SK-N-SH (cell line): ENCODE measurements at regions not wholly inside any gene's neighbourhood (a gene's known extent, or its start where the extent isn't known, plus 50 kb on each side); places are given as distances from the start of the nearest gene placed in this dataset.

ENCODE experiments used
- CTCF ChIA-PET: fragments of 300-600, 350-600 bp; formaldehyde crosslinking; extraction: SDS; loops from one replicate; lab custom pipeline; 2021; lab: Yijun Ruan, JAX
- POLR2A ChIA-PET: fragments of 350-600 bp; sonication (Branson Sonifier 250); formaldehyde crosslinking; extraction: SDS; loops from one replicate; lab custom pipeline; 2020; ENCODE audit warnings: antibody characterized with exemption, inconsistent platforms; lab: Yijun Ruan, JAX
- DNase-seq: peaks from one replicate; pipeline ENCODE4 v3.0.0; 2012
- H2AFZ ChIP-seq: fragments of 200-600 bp; sonication (generic); 2 replicates; pipeline ENCODE4 v1.8.1; 2016; ENCODE audit warnings: antibody characterized with exemption, mild to moderate bottlenecking, low read depth
- H3F3A ChIP-seq: fragments of 200-600 bp; sonication (generic); replicated peaks from 2 replicates; pipeline ENCODE3; 2016; ENCODE audit warnings: antibody characterized with exemption, mild to moderate bottlenecking; ENCODE audit not compliant: insufficient read depth
- H3K27ac ChIP-seq, 2 experiments: fragments of 200-500 bp in 1 of 2; fragments of 200-600 bp in 1 of 2; sonication (Bioruptor generic) in 1 of 2; sonication (generic), shearing (Covaris generic) in 1 of 2; 2 replicates each; pipeline versions ENCODE4 v1.5.1 to v1.6.1; 2014 to 2016; ENCODE audit warnings: low read depth in 2 of 2, inconsistent platforms in 1 of 2, low read length in 1 of 2, mild to moderate bottlenecking in 1 of 2, mixed read lengths in 1 of 2
- H3K27me3 ChIP-seq: fragments of 200-600 bp; sonication (generic), shearing (Covaris generic); 2 replicates; pipeline ENCODE4 v1.6.1; 2016; ENCODE audit warnings: mixed run types; ENCODE audit not compliant: insufficient read depth
- H3K36me3 ChIP-seq, 2 experiments: fragments of 200-500 bp in 1 of 2; fragments of 200-600 bp in 1 of 2; sonication (Bioruptor generic) in 1 of 2; sonication (generic) in 1 of 2; replicated peaks in 1 of 2; 2 replicates each; pipeline versions ENCODE3 to v1.5.1; 2014 to 2016; ENCODE audit warnings: low read length in 1 of 2, mild to moderate bottlenecking in 1 of 2; ENCODE audit not compliant: insufficient read depth in 2 of 2, control insufficient read depth in 1 of 2
- H3K4me1 ChIP-seq, 2 experiments: fragments of 200-500 bp in 1 of 2; fragments of 200-600 bp in 1 of 2; sonication (Bioruptor generic) in 1 of 2; sonication (generic), shearing (Covaris generic) in 1 of 2; 2 replicates each; pipeline versions ENCODE4 v1.5.1 to v1.6.1; 2014 to 2016; ENCODE audit warnings: low read depth in 1 of 2, low read length in 1 of 2, mixed run types in 1 of 2; ENCODE audit not compliant: insufficient read depth in 2 of 2, control insufficient read depth in 1 of 2
- H3K4me2 ChIP-seq: fragments of 200-600 bp; sonication (generic), shearing (Covaris generic); 2 replicates; pipeline ENCODE4 v1.6.1; 2017; ENCODE audit warnings: mixed run types
- H3K4me3 ChIP-seq, 2 experiments: fragments of 200-500 bp in 1 of 2; fragments of 200-600 bp in 1 of 2; sonication (Bioruptor generic) in 1 of 2; sonication (generic), shearing (Covaris generic) in 1 of 2; 2 replicates each; pipeline versions ENCODE4 v1.5.1 to v1.8.1; 2014 to 2016; ENCODE audit warnings: low read depth in 2 of 2, inconsistent platforms in 1 of 2, low read length in 1 of 2, mild to moderate bottlenecking in 1 of 2, mixed read lengths in 1 of 2, moderate library complexity in 1 of 2
- H3K79me2 ChIP-seq: fragments of 200-600 bp; sonication (generic); 2 replicates; pipeline ENCODE4 v1.8.1; 2017; ENCODE audit warnings: mild to moderate bottlenecking; ENCODE audit not compliant: insufficient read depth
- H3K9ac ChIP-seq: fragments of 200-600 bp; sonication (generic); 2 replicates; pipeline ENCODE4 v1.6.1; 2017; ENCODE audit warnings: mixed run types
- H3K9me2 ChIP-seq: fragments of 200-600 bp; sonication (generic); 2 replicates; pipeline ENCODE4 v1.6.1; 2017; ENCODE audit warnings: mixed run types
- H3K9me3 ChIP-seq: fragments of 200-600 bp; sonication (generic); 2 replicates; pipeline ENCODE4 v1.6.1; 2017; ENCODE audit warnings: mixed run types, mild to moderate bottlenecking, moderate library complexity
- H4K20me1 ChIP-seq: fragments of 200-600 bp; sonication (generic); 2 replicates; pipeline ENCODE4 v1.6.1; 2017; ENCODE audit warnings: mild to moderate bottlenecking, mixed run types; ENCODE audit not compliant: insufficient read depth
- CHD2 ChIP-seq: fragments of 150-350 bp; IDR thresholded peaks from 2 replicates; pipeline ENCODE4 v1.6.1; 2018; ENCODE audit warnings: low read length; ENCODE audit not compliant: partially characterized antibody
- ELF1 ChIP-seq: IDR thresholded peaks from 2 replicates; pipeline ENCODE4 v1.4.0; 2012
- EP300 ChIP-seq, 2 experiments: IDR thresholded peaks; 2 replicates each; pipeline versions ENCODE4 v1.4.0 to v1.6.1; 2012; ENCODE audit warnings: borderline replicate concordance in 1 of 2, low read depth in 1 of 2, low read length in 1 of 2
- EZH2phosphoT487 ChIP-seq: fragments of 200-600 bp; sonication (generic); IDR thresholded peaks from 2 replicates; pipeline ENCODE4 v1.6.1; 2017; ENCODE audit warnings: low read depth, mixed run types, mild to moderate bottlenecking, antibody characterized with exemption, moderate library complexity, borderline replicate concordance
- FOSL2 ChIP-seq: IDR thresholded peaks from 2 replicates; pipeline ENCODE4 v1.4.0; 2012; ENCODE audit warnings: low read depth, mild to moderate bottlenecking, moderate library complexity, borderline replicate concordance
- FOXM1 ChIP-seq: IDR thresholded peaks from 2 replicates; pipeline ENCODE4 v1.4.0; 2012; ENCODE audit warnings: low read depth, mild to moderate bottlenecking
- JUND ChIP-seq: IDR thresholded peaks from 2 replicates; pipeline ENCODE4 v1.4.0; 2012
- MAX ChIP-seq: IDR thresholded peaks from 2 replicates; pipeline ENCODE4 v1.4.0; 2012; ENCODE audit warnings: low read depth
- MEF2A ChIP-seq: IDR thresholded peaks from 2 replicates; pipeline ENCODE4 v1.4.0; 2012; ENCODE audit warnings: low read depth, borderline replicate concordance
- MXI1 ChIP-seq: IDR thresholded peaks from 2 replicates; pipeline ENCODE4 v1.6.1; 2012; ENCODE audit warnings: mild to moderate bottlenecking, low read depth, low read length, improper control_type of control experiment
- NFIC ChIP-seq: IDR thresholded peaks from 2 replicates; pipeline ENCODE4 v1.4.0; 2012; ENCODE audit warnings: borderline replicate concordance
- NRF1 ChIP-seq: IDR thresholded peaks from 2 replicates; pipeline ENCODE4 v1.6.1; 2012; ENCODE audit warnings: low read depth, mild to moderate bottlenecking, low read length
- POLR2AphosphoS5 ChIP-seq: IDR thresholded peaks from 2 replicates; pipeline ENCODE4 v1.6.1; 2012; ENCODE audit warnings: low read depth, low read length
- RAD21 ChIP-seq: IDR thresholded peaks from 2 replicates; pipeline ENCODE4 v1.6.1; 2012; ENCODE audit warnings: mild to moderate bottlenecking, low read length
- RCOR1 ChIP-seq: fragments of 150-350 bp; IDR thresholded peaks from 2 replicates; pipeline ENCODE4 v1.6.1; 2017; ENCODE audit warnings: antibody characterized with exemption, low read length
- RXRA ChIP-seq: IDR thresholded peaks from 2 replicates; pipeline ENCODE4 v1.4.0; 2012; ENCODE audit warnings: low read depth, mild to moderate bottlenecking, borderline replicate concordance
- SIN3A ChIP-seq: IDR thresholded peaks from 2 replicates; pipeline ENCODE4 v1.6.1; 2012; ENCODE audit warnings: low read depth, mild to moderate bottlenecking, low read length, moderate library complexity, borderline replicate concordance
- TAF1 ChIP-seq: IDR thresholded peaks from 2 replicates; pipeline ENCODE4 v1.6.1; 2012; ENCODE audit warnings: low read depth, mild to moderate bottlenecking, low read length, moderate library complexity, borderline replicate concordance
- TCF12 ChIP-seq: IDR thresholded peaks from 2 replicates; pipeline ENCODE4 v1.4.0; 2012
- WGBS: methylation state at CpG from one replicate; pipeline ENCODE4 v1.1.6; 2017; ENCODE audit warnings: low lambda C conversion rate; 5-methylcytosine and 5-hydroxymethylcytosine counted together
- TF ChIP-seq, protein P1 (sequence below): fragments of 150-350 bp; IDR thresholded peaks from 2 replicates; pipeline ENCODE4 v1.6.1; 2016; ENCODE audit warnings: mild to moderate bottlenecking, low read depth, low read length

GRCh38 chr1:178639326-178639725, 85.7 kb upstream of the RALGPS2 start:
- Histone ChIP-seq H3K4me2 (no peak overlapping the region), H3K9me3 (no peaks in the 10 kb centered on the region), H3K27me3 (no peaks in the 10 kb centered on the region), H3F3A (no peaks in the 10 kb centered on the region), H2AFZ (no peak overlapping the region), H3K9ac (no peak overlapping the region), H3K4me1 (peaks cover 4 to 6% of the 10 kb centered on the region in 2 experiments; a peak in 3 of 4 replicates), H4K20me1 (no peaks in the 10 kb centered on the region), H3K36me3 (no peaks in the 10 kb centered on the region), H3K9me2 (no peaks in the 10 kb centered on the region), H3K79me2 (no peaks in the 10 kb centered on the region), H3K27ac (no peak overlapping the region), H3K4me3 (no peak overlapping the region)
- POLR2A ChIA-PET = no interaction called here
- CTCF ChIA-PET = no interaction called here
- no peak for DNase-seq
- no peak for TF ChIP-seq EZH2phosphoT487
- no peak for TF ChIP-seq ELF1
- no peak for TF ChIP-seq JUND
- no peak for TF ChIP-seq MXI1
- TF ChIP-seq POLR2AphosphoS5 = no peak
- no peak for TF ChIP-seq FOXM1
- TF ChIP-seq SIN3A = no peak
- TF ChIP-seq TAF1 = no peak

GRCh38 chr1:178642282-178642681, 82.8 kb upstream of the RALGPS2 start:
- no peak for DNase-seq
- H3K9me3 ChIP-seq = no peaks in the 10 kb centered on the region
- peaks cover 13 to 21% of the 10 kb centered on the region in 2 experiments; a peak in 3 of 4 replicates for H3K4me1 ChIP-seq
- H3K9me2 ChIP-seq = no peaks in the 10 kb centered on the region
- 87% methylated on average over 5 of the region's 5 CpGs for WGBS
- H3K9ac ChIP-seq = no peak overlapping the region
- CTCF ChIA-PET = interaction anchor here (1.1 kb wide), 1 partner anchor 360 kb away, joined by 3 read pairs; no protein-coding TSS in a partner anchor
- H3K4me2 ChIP-seq = no peak overlapping the region
- peaks cover 5% of the 10 kb centered on the region for H3F3A ChIP-seq
- POLR2A ChIA-PET = no interaction called here
- no peaks in the 10 kb centered on the region for H3K36me3 ChIP-seq
- H3K27me3 ChIP-seq = no peaks in the 10 kb centered on the region
- no peaks in the 10 kb centered on the region for H4K20me1 ChIP-seq
- no peaks in the 10 kb centered on the region for H3K79me2 ChIP-seq
- H2AFZ ChIP-seq = no peak overlapping the region
- no peak overlapping the region for H3K4me3 ChIP-seq
- H3K27ac ChIP-seq = no peak overlapping the region
- TF ChIP-seq ELF1 (no peak), EZH2phosphoT487 (no peak), TAF1 (no peak), MXI1 (no peak), MEF2A (no peak), RCOR1 (no peak), FOSL2 (no peak), POLR2AphosphoS5 (no peak), MAX (no peak), CHD2 (no peak), RXRA (no peak), RAD21 (no peak), JUND (no peak), TCF12 (no peak), NRF1 (no peak), NFIC (no peak), FOXM1 (no peak), EP300 (IDR thresholded peaks at IDR 0.05; ENCODE audit: borderline replicate concordance in 1 of 2, low read depth in 1 of 2, low read length in 1 of 2) (no peak)
- TF ChIP-seq, protein P1, sequence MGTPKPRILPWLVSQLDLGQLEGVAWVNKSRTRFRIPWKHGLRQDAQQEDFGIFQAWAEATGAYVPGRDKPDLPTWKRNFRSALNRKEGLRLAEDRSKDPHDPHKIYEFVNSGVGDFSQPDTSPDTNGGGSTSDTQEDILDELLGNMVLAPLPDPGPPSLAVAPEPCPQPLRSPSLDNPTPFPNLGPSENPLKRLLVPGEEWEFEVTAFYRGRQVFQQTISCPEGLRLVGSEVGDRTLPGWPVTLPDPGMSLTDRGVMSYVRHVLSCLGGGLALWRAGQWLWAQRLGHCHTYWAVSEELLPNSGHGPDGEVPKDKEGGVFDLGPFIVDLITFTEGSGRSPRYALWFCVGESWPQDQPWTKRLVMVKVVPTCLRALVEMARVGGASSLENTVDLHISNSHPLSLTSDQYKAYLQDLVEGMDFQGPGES = no peak
